Left lung (tissue), 4 donors: ENCODE measurements at regions not wholly inside any gene's neighbourhood (a gene's known extent, or its start where the extent isn't known, plus 50 kb on each side); places are given as distances from the start of the nearest gene placed in this dataset.

Experiments used
- ATAC-seq: fragments of 200-7000 bp; cut with Tn5 transposase; one replicate; pipeline ENCODE4 v1.9.1; 2020; ENCODE audit warnings: moderate library complexity
- DNase-seq, 4 donors: peaks; one replicate each; pipeline ENCODE4 v3.0.0-alpha.2; 2013 to 2020
- H3K27ac ChIP-seq, 2 donors: fragments of 200-600 bp; sonication (generic) in 1 of 2; one replicate each; pipeline versions ENCODE4 v1.5.0 to v1.8.0; 2020 to 2021
- H3K27me3 ChIP-seq, 2 donors: fragments of 200-600 bp; sonication (generic) in 1 of 2; one replicate each; pipeline versions ENCODE4 v1.5.0 to v1.8.0; 2020 to 2021
- H3K36me3 ChIP-seq, 2 donors: fragments of 200-600 bp; sonication (generic) in 1 of 2; one replicate each; pipeline versions ENCODE4 v1.5.0 to v1.8.0; 2020 to 2021
- H3K4me1 ChIP-seq, 2 donors: fragments of 200-600 bp; one replicate each; pipeline ENCODE4 v1.8.0; 2021
- H3K4me3 ChIP-seq, 2 donors: fragments of 200-600 bp; sonication (generic) in 1 of 2; one replicate each; pipeline versions ENCODE4 v1.5.0 to v1.8.0; 2020 to 2021; ENCODE audit warnings: mild to moderate bottlenecking in 1 of 2
- H3K9me3 ChIP-seq, 2 donors: fragments of 200-600 bp; sonication (generic) in 1 of 2; one replicate each; pipeline versions ENCODE4 v1.5.0 to v1.8.0; 2020 to 2021
- CTCF ChIP-seq, 2 donors: fragments of 200-600 bp; sonication (generic) in 1 of 2; IDR thresholded peaks; one replicate each; pipeline versions ENCODE4 v1.5.0 to v1.8.0; 2021; ENCODE audit warnings: antibody characterized with exemption in 2 of 2
- intact Hi-C, 2 donors: fragments of 100-400 bp; cut with DNase I; formaldehyde crosslinking; loops; one replicate each; pipeline versions ENCODE4 v1.11.2 to v1.14.2; 2022
- donor health status: DM: no; HTN: yes; CAD: no.
- donor health status: DM: no; HTN: no; CAD: no.

GRCh38 chr6:14369717-14370116 is 252.1 kb downstream of the CD83 start:
- Histone ChIP-seq H3K27ac (no peak overlapping the region), H3K36me3 (no peaks in the 10 kb centered on the region), H3K27me3 (no peaks in the 10 kb centered on the region), H3K4me1 (no peaks in the 10 kb centered on the region), H3K4me3 (no peak overlapping the region), H3K9me3 (no peaks in the 10 kb centered on the region)
- DNase-seq (no peak), ATAC-seq (no peak)
- intact Hi-C loops, result no loop called here
- TF ChIP-seq CTCF (IDR thresholded peaks at IDR 0.05), result no peak

GRCh38 chr6:14371530-14371929 is 254.0 kb downstream of the CD83 start:
- TF ChIP-seq CTCF (IDR thresholded peaks at IDR 0.05), result no peak
- Histone ChIP-seq H3K27me3 (no peaks in the 10 kb centered on the region), H3K9me3 (no peaks in the 10 kb centered on the region), H3K27ac (no peak overlapping the region), H3K36me3 (no peaks in the 10 kb centered on the region), H3K4me1 (no peaks in the 10 kb centered on the region), H3K4me3 (no peak overlapping the region)
- no peak for DNase-seq
- intact Hi-C loops, result no loop called here
- no peak for ATAC-seq

- H3K4me3 ChIP-seq, result no peak overlapping the region
- H3K27me3 ChIP-seq, result no peaks in the 10 kb centered on the region
- no peaks in the 10 kb centered on the region for H3K36me3 ChIP-seq
- H3K9me3 ChIP-seq, result no peaks in the 10 kb centered on the region
- no peak for ATAC-seq
- H3K27ac ChIP-seq, result no peak overlapping the region
- no peak for TF ChIP-seq CTCF (IDR thresholded peaks at IDR 0.05)
- H3K4me1 ChIP-seq, result no peaks in the 10 kb centered on the region
- intact Hi-C loops, result no loop called here
- DNase-seq, result no peak
Measured at GRCh38 chr6:14372734-14373489, 255.3 kb downstream of the CD83 start.

GRCh38 chr6:14373648-14374437 is 256.3 kb downstream of the CD83 start:
- no peaks in the 10 kb centered on the region for H3K4me1 ChIP-seq
- no peak overlapping the region for H3K27ac ChIP-seq
- no peaks in the 10 kb centered on the region for H3K27me3 ChIP-seq
- no peak for TF ChIP-seq CTCF (IDR thresholded peaks at IDR 0.05)
- DNase-seq (no peak), ATAC-seq (no peak)
- H3K9me3 ChIP-seq, result no peaks in the 10 kb centered on the region
- H3K36me3 ChIP-seq, result no peaks in the 10 kb centered on the region
- intact Hi-C loops, result no loop called here
- no peak overlapping the region for H3K4me3 ChIP-seq

GRCh38 chr6:14375930-14376329 is 258.4 kb downstream of the CD83 start:
- no peak for TF ChIP-seq CTCF (IDR thresholded peaks at IDR 0.05)
- Histone ChIP-seq H3K4me1 (no peaks in the 10 kb centered on the region), H3K36me3 (no peaks in the 10 kb centered on the region), H3K27me3 (no peaks in the 10 kb centered on the region), H3K4me3 (no peak overlapping the region), H3K9me3 (no peaks in the 10 kb centered on the region), H3K27ac (no peak overlapping the region)
- DNase-seq (no peak), ATAC-seq (no peak)
- intact Hi-C loops, result no loop called here
